ENCODE measurements at regions not wholly inside any gene's neighbourhood (a gene's known extent, or its start where the extent isn't known, plus 50 kb on each side); places are given as distances from the start of the nearest gene placed in this dataset.

DNA sequence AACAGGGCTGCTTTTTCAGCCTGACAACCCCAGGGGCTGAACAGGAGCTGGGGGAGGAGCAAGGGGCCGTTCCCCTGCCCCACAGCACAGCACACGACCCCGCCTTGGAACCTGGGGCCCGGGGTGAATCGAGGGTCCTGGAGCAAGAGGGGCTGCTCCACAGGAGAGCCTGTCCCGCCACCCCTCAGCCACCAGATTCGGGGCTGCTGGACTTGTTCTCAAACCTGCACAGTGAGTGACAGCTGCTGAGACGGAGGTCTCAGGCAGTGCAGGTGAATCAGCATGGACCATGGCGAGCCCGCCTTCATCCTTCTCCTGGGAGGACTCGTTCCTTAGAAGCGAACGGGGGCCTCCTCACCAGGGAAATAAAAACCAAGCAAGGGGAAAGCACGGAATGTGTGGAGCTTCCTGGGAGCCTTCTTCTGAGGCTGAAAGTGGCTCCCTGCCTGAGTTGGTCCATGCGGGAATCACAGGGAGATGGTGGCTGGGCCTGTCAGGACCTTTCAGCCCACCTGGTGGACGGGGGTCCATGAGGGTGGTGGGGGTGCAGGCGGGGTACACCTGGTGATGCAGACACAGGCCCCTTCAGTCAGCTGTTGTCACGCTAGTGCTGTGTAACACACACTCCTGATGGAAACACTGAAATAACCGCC, 125.4 kb downstream of the SIK1 start:
- no peak for TF ChIP-seq POLR2A (IDR thresholded peaks at IDR 0.05)
- TF ChIP-seq, protein P1, sequence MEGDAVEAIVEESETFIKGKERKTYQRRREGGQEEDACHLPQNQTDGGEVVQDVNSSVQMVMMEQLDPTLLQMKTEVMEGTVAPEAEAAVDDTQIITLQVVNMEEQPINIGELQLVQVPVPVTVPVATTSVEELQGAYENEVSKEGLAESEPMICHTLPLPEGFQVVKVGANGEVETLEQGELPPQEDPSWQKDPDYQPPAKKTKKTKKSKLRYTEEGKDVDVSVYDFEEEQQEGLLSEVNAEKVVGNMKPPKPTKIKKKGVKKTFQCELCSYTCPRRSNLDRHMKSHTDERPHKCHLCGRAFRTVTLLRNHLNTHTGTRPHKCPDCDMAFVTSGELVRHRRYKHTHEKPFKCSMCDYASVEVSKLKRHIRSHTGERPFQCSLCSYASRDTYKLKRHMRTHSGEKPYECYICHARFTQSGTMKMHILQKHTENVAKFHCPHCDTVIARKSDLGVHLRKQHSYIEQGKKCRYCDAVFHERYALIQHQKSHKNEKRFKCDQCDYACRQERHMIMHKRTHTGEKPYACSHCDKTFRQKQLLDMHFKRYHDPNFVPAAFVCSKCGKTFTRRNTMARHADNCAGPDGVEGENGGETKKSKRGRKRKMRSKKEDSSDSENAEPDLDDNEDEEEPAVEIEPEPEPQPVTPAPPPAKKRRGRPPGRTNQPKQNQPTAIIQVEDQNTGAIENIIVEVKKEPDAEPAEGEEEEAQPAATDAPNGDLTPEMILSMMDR (IDR thresholded peaks at IDR 0.05 in 4 of 5, conservative IDR thresholded peaks at IDR 0.05 in 1 of 5) = no peak

Data from gastrocnemius medialis (tissue), 4 donors.